Lung (tissue), 11 donors: ENCODE measurements at regions not wholly inside any gene's neighbourhood (a gene's known extent, or its start where the extent isn't known, plus 50 kb on each side); places are given as distances from the start of the nearest gene placed in this dataset.

Experiments used
- ATAC-seq: fragments of 200-7000 bp; cut with Tn5 transposase; one replicate; pipeline ENCODE4 v1.9.1; 2020; ENCODE audit warnings: moderate number of reproducible peaks; ENCODE audit not compliant: insufficient read depth, low FRiP score
- DNase-seq, 3 donors: peaks; one replicate each; pipeline ENCODE4 v3.0.0-alpha.2; 2013 to 2017
- H3K27ac ChIP-seq, 2 donors: one replicate each; pipeline ENCODE4 v1.5.1; 2013; ENCODE audit warnings: mild to moderate bottlenecking in 2 of 2, moderate library complexity in 2 of 2, control low read depth in 1 of 2, inconsistent platforms in 1 of 2, low read depth in 1 of 2, low read length in 1 of 2
- H3K27me3 ChIP-seq, 3 donors: one replicate each; pipeline ENCODE4 v1.5.1; 2013; ENCODE audit warnings: low read length in 2 of 3; ENCODE audit not compliant: control insufficient read depth in 3 of 3, insufficient read depth in 3 of 3
- H3K36me3 ChIP-seq, 4 donors: one replicate each; pipeline ENCODE4 v1.5.1; 2013; ENCODE audit warnings: low read length in 4 of 4, mild to moderate bottlenecking in 1 of 4, moderate library complexity in 1 of 4; ENCODE audit not compliant: control insufficient read depth in 4 of 4, insufficient read depth in 4 of 4
- H3K4me1 ChIP-seq, 5 donors: one replicate each; pipeline ENCODE4 v1.5.1; 2013; ENCODE audit warnings: low read length in 5 of 5, mild to moderate bottlenecking in 2 of 5, moderate library complexity in 1 of 5; ENCODE audit not compliant: control insufficient read depth in 5 of 5, insufficient read depth in 5 of 5
- H3K4me3 ChIP-seq: one replicate; pipeline ENCODE4 v1.5.1; 2013; ENCODE audit warnings: mild to moderate bottlenecking, control low read depth, moderate library complexity
- H3K9ac ChIP-seq, 2 donors: one replicate each; pipeline ENCODE4 v1.5.1; 2013; ENCODE audit warnings: low read length in 2 of 2, control low read depth in 1 of 2; ENCODE audit not compliant: insufficient read depth in 1 of 2
- H3K9me3 ChIP-seq, 4 donors: one replicate each; pipeline ENCODE4 v1.5.1; 2013; ENCODE audit warnings: low read length in 3 of 4, mild to moderate bottlenecking in 1 of 4, moderate library complexity in 1 of 4; ENCODE audit not compliant: control insufficient read depth in 4 of 4, insufficient read depth in 3 of 4
- WGBS, 2 donors: extraction: QIAGEN DNeasy Blood & Tissue Kit; methylation state at CpG; one replicate each; pipeline ENCODE4 v1.1.7; 2013; 5-methylcytosine and 5-hydroxymethylcytosine counted together
- TF ChIP-seq, protein P1 (sequence below): IDR thresholded peaks from 2 replicates; pipeline ENCODE4 v1.5.1; 2012; ENCODE audit warnings: mild to moderate bottlenecking; ENCODE audit errors: control extremely low read depth, extremely low read depth
- donor health status: control.
- donor health status: control.
- donor health status: Bipolar disorder and iron deficiency.
- donor health status: healthy.
- donor health status: DM: yes; HTN: yes; CAD: no.

DNA sequence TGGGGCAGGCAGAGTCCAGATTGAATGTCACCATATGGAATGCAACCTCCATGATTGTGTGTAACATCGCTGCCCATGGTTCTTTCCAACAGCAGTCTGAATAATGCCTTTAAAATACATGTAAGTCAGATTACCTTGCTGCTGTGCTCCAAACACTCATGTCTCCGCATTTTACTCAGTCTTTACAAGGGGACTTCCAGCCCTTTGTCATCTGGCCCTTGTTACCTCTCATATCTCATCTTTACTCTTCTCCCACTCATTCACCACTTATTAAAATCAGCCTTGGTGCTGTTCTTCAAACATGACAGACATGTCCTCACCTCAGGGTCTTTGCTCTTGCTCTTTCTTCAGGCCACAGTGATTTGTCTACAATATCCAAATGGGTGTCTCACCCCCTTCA lies 200.4 kb upstream of the GYPA start:
- ATAC-seq (no peak), DNase-seq (no peak)
- Histone ChIP-seq H3K9me3 (peaks cover 0 to 2% (median 0%) of the 10 kb centered on the region in 4 donors), H3K4me1 (no peaks in the 10 kb centered on the region), H3K27ac (no peak overlapping the region), H3K4me3 (no peak overlapping the region), H3K9ac (no peak overlapping the region), H3K36me3 (no peaks in the 10 kb centered on the region), H3K27me3 (peaks cover 0 to 3% (median 0%) of the 10 kb centered on the region in 3 donors)
- 93 to 96% methylated on average over 2 of the region's 2 CpGs for WGBS, 2 donors
- TF ChIP-seq, protein P1, sequence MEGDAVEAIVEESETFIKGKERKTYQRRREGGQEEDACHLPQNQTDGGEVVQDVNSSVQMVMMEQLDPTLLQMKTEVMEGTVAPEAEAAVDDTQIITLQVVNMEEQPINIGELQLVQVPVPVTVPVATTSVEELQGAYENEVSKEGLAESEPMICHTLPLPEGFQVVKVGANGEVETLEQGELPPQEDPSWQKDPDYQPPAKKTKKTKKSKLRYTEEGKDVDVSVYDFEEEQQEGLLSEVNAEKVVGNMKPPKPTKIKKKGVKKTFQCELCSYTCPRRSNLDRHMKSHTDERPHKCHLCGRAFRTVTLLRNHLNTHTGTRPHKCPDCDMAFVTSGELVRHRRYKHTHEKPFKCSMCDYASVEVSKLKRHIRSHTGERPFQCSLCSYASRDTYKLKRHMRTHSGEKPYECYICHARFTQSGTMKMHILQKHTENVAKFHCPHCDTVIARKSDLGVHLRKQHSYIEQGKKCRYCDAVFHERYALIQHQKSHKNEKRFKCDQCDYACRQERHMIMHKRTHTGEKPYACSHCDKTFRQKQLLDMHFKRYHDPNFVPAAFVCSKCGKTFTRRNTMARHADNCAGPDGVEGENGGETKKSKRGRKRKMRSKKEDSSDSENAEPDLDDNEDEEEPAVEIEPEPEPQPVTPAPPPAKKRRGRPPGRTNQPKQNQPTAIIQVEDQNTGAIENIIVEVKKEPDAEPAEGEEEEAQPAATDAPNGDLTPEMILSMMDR: no peak

DNA sequence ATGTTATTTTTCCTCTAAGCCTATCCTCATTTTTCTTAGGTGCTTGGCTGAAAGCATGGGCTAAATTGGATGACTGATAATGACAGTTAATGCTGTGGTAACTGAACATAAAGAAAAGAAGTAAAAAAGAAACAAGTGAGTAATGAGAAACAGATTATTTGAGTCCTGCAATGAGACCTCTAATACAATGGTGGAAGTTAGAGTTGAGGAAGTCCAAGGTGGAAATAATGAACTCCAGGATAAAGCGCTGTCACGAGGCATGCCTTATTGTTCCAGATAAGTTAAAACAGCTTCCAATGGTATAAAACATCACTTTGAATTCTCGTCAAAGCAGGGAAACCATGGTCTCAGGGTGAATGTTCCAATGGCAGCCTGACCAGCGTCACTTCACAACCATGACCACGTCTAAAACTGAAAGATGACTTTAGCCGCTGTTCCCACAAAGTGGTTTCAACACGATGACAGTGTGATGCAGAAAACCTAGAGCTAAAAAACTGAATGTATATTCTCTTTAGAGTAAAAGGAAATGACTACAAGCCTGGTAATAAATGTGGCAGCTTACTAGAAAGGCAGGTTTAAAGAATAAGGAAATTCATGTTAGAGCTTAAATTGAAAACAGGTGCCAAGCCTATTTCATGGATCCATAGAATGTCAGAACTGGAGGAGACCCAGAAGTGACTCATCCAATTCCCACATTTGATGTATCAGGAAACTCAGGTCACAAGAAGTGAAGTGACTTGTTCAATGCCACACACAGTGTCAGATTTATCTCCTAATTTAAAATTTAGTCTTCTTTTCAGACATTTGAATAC lies 202.6 kb upstream of the GYPA start:
- H3K4me3 ChIP-seq: no peak overlapping the region
- ATAC-seq: no peak
- TF ChIP-seq, protein P1: no peak
- 79 to 80% methylated on average over 7 of the region's 7 CpGs for WGBS, 2 donors
- no peak for DNase-seq
- no peak overlapping the region for H3K27ac ChIP-seq
- H3K27me3 ChIP-seq: no peaks in the 10 kb centered on the region
- no peaks in the 10 kb centered on the region for H3K4me1 ChIP-seq
- no peak overlapping the region for H3K9ac ChIP-seq
- H3K9me3 ChIP-seq: peaks cover 0 to 2% (median 0%) of the 10 kb centered on the region in 4 donors
- no peaks in the 10 kb centered on the region for H3K36me3 ChIP-seq

DNA sequence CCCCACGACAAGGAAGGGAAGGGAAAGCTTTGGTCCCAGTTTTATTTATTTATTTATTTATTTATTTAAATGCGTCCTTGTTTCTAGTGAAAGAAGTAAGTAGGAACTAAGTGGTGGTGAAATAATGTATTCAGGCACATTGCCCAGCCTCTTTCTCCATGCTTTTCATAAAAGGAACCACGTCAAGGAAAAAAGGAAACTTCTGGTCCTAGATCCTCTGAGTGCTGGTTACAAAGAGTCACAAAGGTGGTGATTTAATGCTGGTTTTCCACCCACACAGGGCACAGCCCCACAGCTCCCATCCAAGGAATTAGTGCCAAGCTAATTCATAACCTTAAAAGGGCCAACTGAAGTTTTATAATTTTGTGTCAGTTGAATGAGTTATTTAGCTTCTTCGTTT lies 206.6 kb upstream of the GYPA start:
- H3K9ac ChIP-seq: no peak overlapping the region
- H3K4me3 ChIP-seq: no peak overlapping the region
- H3K27me3 ChIP-seq: no peaks in the 10 kb centered on the region
- WGBS, 2 donors: 65 to 69% methylated on average over 4 of the region's 4 CpGs
- H3K9me3 ChIP-seq: no peaks in the 10 kb centered on the region
- DNase-seq: no peak
- TF ChIP-seq, protein P1: no peak
- H3K27ac ChIP-seq: no peak overlapping the region
- no peak for ATAC-seq
- no peaks in the 10 kb centered on the region for H3K4me1 ChIP-seq
- no peaks in the 10 kb centered on the region for H3K36me3 ChIP-seq
